Neutrophil (primary cell): ENCODE measurements at regions not wholly inside any gene's neighbourhood (a gene's known extent, or its start where the extent isn't known, plus 50 kb on each side); places are given as distances from the start of the nearest gene placed in this dataset.
"Not testable (repeated sequence)": the region's sequence is repeated elsewhere in the genome, so short reads cannot be mapped to it uniquely, and the experiment has no call there.

Source experiments
- H3K27ac ChIP-seq: fragments of 200-600 bp; sonication (generic); 2 replicates; pipeline ENCODE4 v1.5.1; 2016; ENCODE audit warnings: mild to moderate bottlenecking, moderate library complexity
- H3K27me3 ChIP-seq: fragments of 200-600 bp; sonication (generic); 2 replicates; pipeline ENCODE4 v1.6.0; 2016; ENCODE audit warnings: mild to moderate bottlenecking
- H3K36me3 ChIP-seq: fragments of 200-600 bp; sonication (generic); 2 replicates; pipeline ENCODE4 v1.5.1; 2017
- H3K4me1 ChIP-seq, 2 experiments: fragments of 200-600 bp in 1 of 2; sonication (generic) in 1 of 2; 1 replicate in 1 of 2; 2 replicates in 1 of 2; pipeline versions ENCODE4 v1.5.1 to v1.6.1; 2013 to 2016; ENCODE audit warnings: low read depth in 1 of 2, low read length in 1 of 2, mild to moderate bottlenecking in 1 of 2, moderate library complexity in 1 of 2; ENCODE audit not compliant: control insufficient read depth in 1 of 2, insufficient read depth in 1 of 2
- H3K4me3 ChIP-seq, 2 experiments: fragments of 200-600 bp in 1 of 2; sonication (generic) in 1 of 2; 1 replicate in 1 of 2; 2 replicates in 1 of 2; pipeline ENCODE4 v1.5.1; 2013 to 2016; ENCODE audit warnings: low read depth in 1 of 2, low read length in 1 of 2, mild to moderate bottlenecking in 1 of 2, moderate library complexity in 1 of 2
- H3K9me3 ChIP-seq: fragments of 200-600 bp; sonication (generic); 2 replicates; pipeline ENCODE4 v1.5.1; 2016
- TF ChIP-seq, protein P1 (sequence below): fragments of 200-600 bp; sonication (generic); IDR thresholded peaks from 2 replicates; pipeline ENCODE4 v1.5.1; 2016; ENCODE audit warnings: antibody characterized with exemption

DNA sequence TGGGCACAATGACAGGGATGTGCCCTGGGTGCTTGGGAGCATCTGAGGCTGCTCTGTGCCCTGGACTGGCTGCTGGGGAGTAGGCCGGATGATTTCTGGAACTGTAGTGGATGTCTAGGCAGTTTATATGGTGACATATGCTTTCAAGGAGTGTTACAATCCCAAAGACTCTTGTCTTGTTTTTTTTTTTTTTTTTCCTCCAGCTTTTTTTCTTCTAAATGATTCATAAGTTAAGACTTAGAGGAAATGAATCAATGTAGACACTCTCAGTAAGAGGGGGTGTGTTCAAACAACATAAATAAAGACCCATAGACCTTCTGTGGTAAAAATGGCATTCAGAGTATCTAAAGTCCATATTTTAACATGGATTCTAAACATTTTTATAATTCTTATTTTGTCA, 706.1 kb upstream of the GOLIM4 start:
- Histone ChIP-seq H3K4me3 (no peak overlapping the region), H3K27ac (no peak overlapping the region), H3K36me3 (no peaks in the 10 kb centered on the region), H3K27me3 (no peaks in the 10 kb centered on the region), H3K9me3 (no peaks in the 10 kb centered on the region), H3K4me1 (no peaks in the 10 kb centered on the region)
- TF ChIP-seq, protein P1, sequence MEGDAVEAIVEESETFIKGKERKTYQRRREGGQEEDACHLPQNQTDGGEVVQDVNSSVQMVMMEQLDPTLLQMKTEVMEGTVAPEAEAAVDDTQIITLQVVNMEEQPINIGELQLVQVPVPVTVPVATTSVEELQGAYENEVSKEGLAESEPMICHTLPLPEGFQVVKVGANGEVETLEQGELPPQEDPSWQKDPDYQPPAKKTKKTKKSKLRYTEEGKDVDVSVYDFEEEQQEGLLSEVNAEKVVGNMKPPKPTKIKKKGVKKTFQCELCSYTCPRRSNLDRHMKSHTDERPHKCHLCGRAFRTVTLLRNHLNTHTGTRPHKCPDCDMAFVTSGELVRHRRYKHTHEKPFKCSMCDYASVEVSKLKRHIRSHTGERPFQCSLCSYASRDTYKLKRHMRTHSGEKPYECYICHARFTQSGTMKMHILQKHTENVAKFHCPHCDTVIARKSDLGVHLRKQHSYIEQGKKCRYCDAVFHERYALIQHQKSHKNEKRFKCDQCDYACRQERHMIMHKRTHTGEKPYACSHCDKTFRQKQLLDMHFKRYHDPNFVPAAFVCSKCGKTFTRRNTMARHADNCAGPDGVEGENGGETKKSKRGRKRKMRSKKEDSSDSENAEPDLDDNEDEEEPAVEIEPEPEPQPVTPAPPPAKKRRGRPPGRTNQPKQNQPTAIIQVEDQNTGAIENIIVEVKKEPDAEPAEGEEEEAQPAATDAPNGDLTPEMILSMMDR: no peak

DNA sequence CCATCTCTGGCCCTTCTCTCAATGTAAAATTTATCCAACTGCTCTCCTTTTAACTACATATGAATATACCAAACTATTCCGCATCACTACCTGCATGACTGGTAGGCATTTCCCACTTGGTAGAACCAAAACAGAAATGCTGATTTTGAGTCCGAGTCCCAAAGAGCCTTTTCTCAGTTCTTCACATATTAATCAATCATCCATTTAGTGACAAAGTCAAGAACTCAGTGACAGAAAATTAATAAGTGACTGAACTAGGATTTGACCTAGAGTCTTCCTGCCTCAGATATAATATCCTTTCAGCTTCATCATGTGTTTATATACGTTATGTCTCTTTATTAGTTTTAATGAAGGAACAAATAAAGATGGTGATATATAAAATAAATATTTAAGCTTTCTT, 700.6 kb upstream of the GOLIM4 start:
- Histone ChIP-seq H3K36me3 (no peaks in the 10 kb centered on the region), H3K9me3 (no peaks in the 10 kb centered on the region), H3K27ac (no peak overlapping the region), H3K27me3 (no peaks in the 10 kb centered on the region), H3K4me3 (no peak overlapping the region), H3K4me1 (no peaks in the 10 kb centered on the region)
- TF ChIP-seq, protein P1: no peak

DNA sequence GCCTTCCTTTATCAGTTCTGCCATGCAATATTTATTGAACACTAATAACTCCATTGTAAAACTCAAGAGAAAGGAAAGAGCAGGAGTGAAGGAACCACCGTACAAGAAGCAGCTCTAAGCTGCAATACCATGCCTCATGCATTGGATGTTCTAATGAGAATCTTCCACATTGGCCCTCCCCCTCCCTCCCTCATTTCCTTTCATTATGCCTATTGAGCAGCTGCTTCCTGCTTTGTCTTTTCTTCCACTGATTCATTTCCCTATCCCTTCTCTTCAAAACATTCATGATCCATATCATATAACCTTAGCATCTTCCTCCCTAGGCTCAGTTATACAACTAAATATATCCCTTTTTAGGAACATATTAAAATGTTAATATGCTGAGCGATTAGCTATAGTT, 698.7 kb upstream of the GOLIM4 start:
- Histone ChIP-seq H3K9me3 (no peaks in the 10 kb centered on the region), H3K4me3 (no peak overlapping the region), H3K27ac (no peak overlapping the region), H3K36me3 (no peaks in the 10 kb centered on the region), H3K4me1 (no peaks in the 10 kb centered on the region), H3K27me3 (no peaks in the 10 kb centered on the region)
- TF ChIP-seq, protein P1: no peak

DNA sequence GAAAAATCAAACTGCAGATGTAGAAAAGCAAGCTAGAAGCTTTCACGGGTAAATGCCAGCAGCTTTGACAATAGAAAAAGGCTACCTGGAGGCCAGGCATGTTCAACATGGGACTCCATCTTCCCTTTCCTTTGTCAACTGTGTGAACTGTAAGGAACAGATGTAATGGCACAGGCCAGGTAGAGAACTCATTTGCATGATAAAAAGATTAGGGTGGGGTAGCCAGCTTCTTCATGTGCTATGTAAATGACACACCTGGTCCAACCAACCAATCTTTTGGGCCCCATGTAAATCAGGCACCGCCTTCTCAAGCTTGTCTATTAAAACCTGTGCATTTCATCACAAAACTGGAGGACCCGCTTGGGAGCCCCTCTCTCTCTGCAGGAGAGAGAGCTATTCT, 686.5 kb upstream of the GOLIM4 start:
- H3K4me1 ChIP-seq: no peaks in the 10 kb centered on the region
- TF ChIP-seq, protein P1: no peak
- H3K36me3 ChIP-seq: no peaks in the 10 kb centered on the region
- no peaks in the 10 kb centered on the region for H3K27me3 ChIP-seq
- H3K27ac ChIP-seq: no peak overlapping the region
- no peaks in the 10 kb centered on the region for H3K9me3 ChIP-seq
- no peak overlapping the region for H3K4me3 ChIP-seq

DNA sequence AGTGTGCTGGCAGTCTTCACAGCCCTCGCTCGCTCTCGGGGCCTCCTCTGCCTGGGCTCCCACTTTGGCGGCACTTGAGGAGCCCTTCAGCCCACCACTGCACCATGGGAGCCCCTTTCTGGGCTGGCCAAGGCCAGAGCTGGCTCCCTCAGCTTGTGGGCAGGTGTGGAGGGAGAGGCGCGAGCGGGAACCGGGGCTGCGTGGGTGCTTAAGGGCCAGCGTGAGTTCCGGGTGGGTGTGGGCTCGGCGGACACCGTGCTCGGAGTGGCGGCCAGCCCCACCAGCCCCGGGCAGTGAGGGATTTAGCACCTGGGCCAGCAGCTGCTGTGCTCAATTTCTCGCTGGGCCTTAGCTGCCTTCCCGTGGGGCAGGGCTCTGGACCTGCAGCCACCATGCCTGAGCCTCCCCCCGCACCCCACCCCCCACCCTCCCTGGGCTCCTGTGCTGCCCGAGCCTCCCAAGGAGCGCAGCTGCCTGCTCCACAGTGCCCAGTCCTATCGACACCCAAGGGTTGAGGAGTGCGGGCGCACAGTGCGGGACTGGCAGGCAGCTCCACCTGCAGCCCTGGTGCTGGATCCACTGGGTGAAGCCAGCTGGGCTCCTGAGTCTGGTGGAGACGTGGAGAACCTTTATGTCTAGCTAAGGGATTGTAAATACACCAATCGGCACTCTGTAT, 684.4 kb upstream of the GOLIM4 start:
- H3K4me1 ChIP-seq, H3K9me3 ChIP-seq, H3K36me3 ChIP-seq, H3K4me3 ChIP-seq, H3K27me3 ChIP-seq, H3K27ac ChIP-seq: not testable (repeated sequence)

DNA sequence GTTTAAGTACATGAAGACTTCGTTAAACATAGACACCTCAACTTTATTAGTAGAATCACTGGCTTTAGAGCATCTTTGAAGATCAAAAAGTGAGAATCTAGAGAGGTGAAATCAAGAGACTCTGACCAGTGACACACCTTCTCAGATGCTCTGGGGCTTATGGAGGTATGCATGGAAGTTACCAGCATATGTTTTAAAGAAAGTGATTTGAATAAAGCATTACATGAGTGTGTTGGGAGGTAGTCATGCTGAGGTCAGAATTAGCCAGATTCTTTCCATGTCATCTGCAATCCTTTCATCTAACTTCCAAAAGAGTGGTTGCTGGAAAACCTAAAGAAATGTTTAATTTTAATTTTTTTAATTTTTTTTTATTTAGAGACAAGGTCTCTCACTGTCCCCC, 658.0 kb upstream of the GOLIM4 start:
- no peak overlapping the region for H3K4me3 ChIP-seq
- H3K36me3 ChIP-seq: no peaks in the 10 kb centered on the region
- H3K4me1 ChIP-seq: no peaks in the 10 kb centered on the region
- no peaks in the 10 kb centered on the region for H3K9me3 ChIP-seq
- TF ChIP-seq, protein P1: no peak
- H3K27ac ChIP-seq: no peak overlapping the region
- no peaks in the 10 kb centered on the region for H3K27me3 ChIP-seq
